CD4-positive, alpha-beta T cell treated with Interleukin-17A for 1 hour (primary cell): ENCODE measurements at regions not wholly inside any gene's neighbourhood (a gene's known extent, or its start where the extent isn't known, plus 50 kb on each side); places are given as distances from the start of the nearest gene placed in this dataset.
"Not testable (repeated sequence)": the region's sequence is repeated elsewhere in the genome, so short reads cannot be mapped to it uniquely, and the experiment has no call there.

Experiments used
- DNase-seq: peaks from one replicate; pipeline ENCODE4 v3.0.0-alpha.2; 2020

DNA sequence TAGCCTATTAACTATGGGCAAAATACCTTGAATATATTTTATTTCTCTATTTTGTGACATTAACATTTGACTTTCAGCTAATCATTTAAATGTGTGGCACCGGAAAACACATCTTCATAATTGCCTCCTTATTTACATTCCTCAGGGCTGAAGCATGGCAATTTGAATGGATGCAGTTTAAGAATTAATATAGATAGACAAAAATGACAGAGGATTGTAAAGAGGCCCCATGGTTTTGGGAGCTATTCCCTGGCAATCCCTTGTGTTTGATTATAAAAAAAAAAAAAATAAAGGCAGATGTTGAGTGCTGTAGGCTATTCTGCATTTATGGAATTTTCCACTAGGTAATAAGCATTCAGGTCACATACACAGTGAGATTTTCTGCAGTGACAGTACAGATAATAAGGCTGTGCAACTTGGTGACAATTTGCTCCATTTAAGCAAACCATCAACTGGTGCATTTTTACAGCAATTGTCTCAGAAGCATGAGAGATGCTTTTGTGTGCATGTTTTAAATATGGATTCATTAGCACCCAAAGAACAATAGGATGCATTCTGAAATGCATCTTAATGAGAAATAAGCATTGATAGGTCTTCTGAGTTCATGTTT, 123.2 kb upstream of the SLC38A4 start:
- DNase-seq = no peak

DNA sequence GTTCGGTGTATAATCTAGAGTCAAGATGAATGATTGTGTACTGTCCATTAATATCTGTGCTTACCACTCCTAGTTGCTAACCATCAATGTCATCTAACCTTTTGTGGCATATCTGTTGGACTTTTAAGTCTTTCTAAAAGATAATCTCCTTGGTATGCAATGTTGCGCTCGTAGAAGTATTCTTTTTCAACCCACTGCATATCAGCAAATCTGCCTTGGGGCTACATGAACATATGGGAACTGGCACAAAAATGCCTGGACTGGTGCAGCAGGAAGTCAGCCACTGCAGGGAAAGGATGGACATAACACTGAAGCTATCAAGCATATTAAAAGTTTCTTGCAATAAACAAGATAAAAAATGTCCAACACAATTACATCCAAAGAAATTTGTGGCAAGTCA, 124.3 kb upstream of the SLC38A4 start:
- DNase-seq = no peak

DNA sequence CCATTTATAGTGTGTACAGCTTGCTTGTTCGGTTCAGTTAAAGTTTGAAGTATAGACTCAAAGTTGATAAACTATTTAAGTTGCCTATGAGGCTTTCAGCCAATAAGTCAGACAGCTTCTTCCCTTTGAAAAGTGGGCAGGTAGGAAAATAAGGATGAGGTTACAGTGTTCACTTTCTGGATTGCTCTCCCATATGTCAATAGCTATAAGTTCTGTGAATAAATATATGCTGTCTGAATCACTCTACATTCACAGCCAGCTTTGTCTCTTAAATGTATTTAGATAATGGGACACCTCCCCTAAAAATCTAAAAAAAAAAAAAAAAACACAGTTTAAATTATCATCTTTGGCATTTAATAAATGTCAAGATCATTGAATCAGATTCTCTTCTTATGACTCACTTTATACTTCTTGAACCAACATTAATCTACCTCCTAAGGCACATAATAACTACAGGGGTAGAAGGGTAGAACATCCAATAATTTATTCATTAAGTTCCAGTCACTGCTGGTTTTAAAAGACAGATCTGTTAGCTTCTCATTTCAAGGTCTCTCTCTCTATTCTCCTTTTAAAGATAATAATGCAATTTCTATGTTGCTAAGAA, 126.4 kb upstream of the PCED1B start:
- DNase-seq = no peak

DNA sequence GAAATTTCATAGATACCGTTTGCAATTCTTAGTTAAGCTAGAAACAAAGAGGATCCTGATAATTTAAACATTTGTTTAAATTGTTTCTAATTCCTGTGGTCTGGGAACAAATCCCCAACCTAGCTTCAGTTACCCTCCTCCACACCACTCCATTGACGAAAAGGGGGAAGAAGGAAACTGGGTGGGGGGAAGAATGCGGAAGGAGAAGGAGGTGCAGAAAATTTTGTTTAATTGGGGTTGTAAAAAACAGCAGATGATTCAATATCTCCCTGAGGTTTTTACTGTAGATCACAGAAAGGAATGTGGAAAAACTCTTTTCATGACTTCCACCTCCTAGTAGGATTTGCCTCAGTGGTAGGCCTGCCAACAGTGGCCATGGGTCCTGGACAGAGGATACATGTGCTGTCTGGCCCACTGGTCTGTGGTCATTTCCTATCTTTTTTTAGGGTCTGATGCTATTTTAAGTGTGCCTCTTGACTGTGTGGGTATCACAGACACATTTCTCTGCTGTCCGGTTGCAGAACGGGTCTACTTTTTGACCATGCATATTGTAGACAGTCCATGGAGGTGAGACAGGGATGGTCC, 122.9 kb upstream of the PCED1B start:
- DNase-seq = no peak

DNA sequence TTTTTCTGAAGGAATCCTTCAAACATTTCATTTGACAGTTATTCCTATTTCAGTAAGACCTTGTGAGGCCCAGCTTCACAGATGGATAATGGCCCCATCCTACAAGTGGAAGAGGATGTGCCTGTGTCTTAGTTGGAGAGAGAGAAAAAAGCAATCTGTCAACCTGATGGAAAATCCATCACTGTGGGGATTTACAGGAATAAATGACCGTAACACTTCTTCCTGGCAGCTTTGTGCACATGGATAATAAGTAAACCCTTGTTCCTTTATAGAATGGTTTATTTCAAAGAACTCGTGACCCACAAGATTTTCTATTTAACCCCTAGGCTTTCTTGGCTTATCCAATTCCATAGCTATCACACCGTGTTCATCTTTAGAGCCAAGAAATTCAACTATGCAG, 121.4 kb upstream of the PCED1B start:
- DNase-seq = no peak

DNA sequence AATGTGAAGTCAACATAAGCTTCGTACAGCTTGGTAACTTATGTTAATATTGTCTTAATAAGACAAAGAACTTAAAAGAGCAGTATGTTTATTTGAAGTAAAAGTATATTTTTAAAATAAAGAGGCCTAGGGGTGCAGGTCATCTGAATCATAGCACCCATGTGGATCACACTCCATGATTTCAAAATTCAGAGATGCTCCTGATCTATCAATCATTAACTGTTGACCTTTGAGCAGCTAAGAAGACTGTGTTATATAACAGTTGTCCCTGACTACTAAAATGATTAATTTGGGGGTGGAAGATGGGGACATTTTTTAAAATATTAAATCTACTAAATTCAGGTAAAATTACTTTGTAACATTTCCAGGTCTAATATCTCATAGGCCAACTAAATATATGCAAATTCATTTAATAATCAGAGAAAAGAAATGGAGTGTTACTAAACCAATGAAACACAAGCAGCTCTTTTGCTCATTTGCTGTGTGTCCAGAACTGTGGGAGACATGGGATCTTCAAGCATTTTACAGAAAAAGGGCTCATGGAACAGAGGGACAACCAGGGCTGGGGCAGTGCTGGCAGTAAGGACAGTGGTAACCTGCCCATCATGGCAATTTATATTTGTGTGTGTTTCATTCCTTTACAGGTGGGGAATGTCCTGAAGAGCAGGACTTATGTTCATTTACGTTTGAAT, 120.7 kb upstream of the PCED1B start:
- DNase-seq = no peak

DNA sequence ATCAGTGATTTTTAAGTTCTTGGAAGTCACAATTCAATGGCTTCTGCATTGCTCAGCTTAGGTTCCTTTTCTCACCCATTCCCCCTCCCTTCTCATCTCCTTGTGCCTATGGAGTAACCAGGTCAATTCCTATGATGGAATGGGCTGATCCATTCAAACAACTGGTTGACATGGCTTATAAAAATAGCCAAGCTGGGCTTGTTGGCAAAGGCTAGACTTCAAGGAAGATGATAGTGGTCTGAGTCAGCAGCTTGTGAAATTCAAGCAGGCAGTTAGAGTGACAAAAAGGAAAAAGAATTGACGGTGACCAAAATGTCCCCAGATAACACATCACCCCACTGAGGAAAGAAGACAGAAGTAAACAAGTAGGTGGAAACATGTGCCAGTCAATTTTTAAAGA, 119.9 kb upstream of the PCED1B start:
- DNase-seq = no peak

DNA sequence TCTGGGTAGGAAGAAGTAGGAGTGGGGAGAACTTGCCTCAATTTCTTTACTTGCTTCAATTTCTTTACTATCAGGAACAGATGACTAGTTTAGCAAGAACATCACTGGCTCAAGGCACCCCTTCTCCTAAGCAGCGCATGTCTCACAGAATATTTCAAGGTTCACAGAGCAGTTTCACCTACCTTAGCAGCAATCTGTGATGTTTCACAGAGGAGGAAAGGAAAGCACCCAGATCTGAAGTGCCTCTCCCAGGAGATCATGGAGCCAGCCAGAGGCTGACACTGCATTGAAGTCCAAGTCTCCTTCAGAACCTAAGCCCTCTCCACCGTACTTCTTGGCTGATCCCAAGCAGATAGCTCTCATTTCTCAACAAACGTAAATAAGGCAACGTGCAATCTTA, 118.7 kb upstream of the PCED1B start:
- DNase-seq = no peak

DNA sequence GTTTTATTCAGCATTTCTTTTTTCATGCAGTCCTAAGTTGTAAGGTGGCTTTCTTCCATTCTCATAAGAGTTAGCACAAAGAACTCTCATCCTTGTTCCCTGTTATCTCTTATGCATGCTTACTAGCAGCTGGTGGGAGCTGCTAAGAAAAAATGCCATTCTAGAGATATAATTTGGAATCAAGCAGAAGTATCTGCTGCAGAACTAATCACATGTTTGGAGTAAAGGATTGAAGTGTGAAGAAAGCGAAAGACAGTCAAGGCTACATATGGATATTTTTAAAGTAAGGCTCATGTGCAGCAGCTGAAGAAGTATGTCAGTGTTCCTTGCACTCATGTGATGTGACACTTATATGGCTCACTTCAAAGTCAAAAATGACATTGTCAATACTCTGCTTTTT, 116.2 kb upstream of the PCED1B start:
- no peak for DNase-seq

DNA sequence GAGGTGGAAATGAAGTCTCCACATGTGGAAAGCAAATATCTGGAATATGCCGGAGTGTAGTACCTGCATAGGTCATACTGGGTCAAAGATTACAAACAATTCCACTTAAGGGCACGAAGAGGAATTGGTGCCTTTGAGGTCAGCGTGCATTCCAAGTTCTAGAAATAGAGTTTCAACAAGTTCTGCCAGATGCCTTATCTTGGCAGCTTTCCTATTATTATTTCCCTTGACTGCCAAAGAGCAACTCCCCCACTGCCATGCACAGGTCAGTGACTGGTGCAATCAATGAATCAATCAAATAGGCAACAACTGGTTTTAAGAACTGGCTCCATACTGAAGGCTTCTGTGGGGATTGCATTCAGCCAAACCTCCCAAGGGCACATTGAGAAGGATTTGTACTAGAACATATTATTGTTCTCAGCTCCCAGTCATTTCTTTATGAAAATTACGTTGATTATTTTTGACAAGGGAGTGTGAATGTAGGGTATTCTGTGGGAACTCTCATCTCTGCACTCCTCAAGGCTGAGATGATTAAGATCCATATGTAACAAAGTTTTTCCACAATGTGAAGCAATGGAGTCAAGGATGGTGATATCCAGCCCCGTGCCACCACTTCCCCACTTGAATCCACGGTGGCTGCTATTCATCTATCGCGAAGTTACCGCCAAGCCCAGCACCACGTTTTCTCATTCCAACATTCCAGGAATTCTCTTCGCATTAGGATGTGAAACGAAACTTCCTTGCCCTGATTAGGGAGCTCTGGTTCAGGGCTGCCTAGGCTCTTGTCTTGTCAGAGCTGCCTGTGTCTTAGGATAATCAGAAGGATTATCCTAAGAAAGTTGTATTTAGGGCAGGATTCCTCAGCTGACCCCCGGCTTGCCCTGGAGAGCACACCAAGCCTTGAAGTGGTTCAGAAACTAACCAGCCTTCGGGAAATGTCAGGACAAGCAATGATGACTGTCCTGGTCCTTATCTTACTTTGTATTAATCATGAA, 115.1 kb upstream of the PCED1B start:
- DNase-seq = no peak

DNA sequence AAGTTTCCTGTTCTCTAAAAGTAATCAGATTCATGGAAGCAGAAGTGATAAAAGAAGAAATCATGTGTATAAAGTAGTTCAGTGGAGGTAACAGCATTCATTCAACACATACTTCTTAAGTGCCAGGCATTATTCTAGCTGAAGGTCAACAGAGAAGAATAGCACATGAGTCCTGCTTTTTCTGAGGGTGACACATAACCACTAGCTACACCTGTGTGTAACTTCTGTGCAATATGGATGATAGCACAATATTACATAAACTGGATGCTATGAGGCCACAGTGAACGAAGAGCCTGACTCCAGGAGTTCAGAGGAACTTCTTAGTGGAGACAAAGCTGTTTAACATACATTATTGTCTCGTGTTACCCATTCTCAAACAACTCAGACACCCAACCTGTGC, 114.3 kb upstream of the PCED1B start:
- no peak for DNase-seq

DNA sequence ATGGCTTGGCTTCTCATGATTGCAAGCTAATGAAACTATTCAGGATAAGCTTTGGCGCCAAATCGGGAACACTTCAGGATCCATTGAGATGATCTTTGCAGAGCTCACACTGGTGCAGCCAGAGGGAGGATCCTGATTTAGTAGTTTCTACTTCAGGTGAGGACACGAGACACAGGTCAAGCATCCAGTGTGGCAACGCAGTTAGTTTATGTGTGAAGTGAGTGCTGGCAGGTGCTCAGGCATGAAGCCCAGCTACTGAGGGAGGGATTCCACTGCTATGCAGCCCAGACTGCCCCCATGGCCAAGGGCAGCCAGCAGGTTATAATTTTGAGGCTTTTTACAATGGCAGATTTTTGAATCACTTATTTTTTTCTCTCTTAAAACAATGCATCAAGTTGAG, 113.5 kb upstream of the PCED1B start:
- DNase-seq = no peak

DNA sequence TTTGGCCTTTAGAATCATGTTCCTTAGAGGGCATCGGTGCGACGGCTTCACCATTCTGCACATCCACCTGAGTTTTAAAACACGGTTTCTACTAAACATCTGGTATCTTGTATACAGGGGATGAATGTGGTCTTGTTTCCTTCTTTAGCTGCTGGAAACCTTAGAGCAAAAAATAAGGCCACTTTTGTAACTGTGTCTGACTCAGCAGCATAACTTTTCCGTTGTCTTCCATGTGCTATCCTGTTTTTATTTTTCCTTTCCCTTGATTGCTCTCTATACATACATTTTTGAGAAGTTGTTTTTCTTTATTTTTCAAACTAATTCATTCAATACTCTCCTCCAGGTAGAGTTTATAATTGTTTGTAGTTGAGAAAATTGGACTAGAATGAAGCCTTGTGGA, 108.8 kb upstream of the PCED1B start:
- no peak for DNase-seq

DNA sequence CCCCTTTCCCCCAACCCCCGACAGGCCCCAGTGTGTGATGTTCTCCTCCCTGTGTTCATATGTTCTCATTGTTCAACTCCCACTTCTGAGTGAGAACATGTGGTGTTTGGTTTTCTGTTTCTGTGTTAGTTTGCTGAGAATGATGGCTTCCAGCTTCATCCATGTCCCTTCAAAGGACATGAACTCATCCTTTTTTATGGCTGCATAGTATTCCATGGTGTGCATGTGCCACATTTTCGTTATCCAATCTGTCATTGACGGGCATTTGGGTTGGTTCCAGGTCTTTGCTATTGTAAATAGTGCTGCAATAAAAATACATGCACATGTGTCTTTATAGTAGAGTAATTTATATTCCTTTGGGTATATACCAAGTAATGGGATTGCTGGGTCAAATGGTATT, 105.5 kb upstream of the PCED1B start:
- DNase-seq = not testable (repeated sequence)

DNA sequence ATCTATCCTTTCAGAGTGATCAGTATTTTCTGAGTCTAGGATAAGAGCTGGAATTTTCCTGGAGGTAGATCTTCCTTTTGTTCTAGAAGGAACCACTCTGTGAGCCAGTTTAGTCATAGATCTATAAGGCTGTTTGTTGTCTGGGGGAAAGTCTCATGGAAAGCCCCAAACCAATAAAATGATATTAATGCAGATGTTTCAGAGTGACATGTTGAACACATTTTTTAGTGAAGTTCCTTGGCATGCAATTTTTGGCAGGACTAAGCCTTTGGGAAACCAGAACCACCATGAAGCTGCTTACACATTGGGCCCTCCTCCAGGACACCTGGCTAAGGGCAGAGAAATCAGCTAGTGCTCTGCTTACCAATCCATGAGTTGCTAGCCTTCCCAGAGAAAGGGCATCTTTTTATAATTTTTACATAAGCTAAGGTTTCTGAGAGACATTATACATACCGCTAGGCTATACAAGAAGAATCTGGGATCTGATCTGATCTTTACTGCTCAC, 101.5 kb upstream of the PCED1B start:
- DNase-seq = no peak

DNA sequence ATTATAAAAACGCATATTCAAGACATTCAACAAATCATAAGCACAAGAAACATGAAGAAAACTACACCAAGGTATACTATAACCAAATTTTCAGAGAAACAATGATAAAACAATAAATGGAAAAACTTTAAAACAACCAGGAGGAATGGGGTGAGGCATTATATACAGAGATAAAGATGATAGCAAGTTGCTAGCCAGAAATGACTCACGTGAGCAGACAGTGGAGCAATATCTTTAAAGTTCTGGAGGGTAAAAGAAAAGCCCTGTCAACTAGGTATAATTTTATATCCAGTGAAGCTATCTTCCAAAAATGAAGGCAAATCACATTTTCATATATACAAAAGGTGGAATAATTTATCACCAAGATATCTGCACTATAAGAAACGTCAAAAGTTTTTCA, 97.8 kb upstream of the PCED1B start:
- no peak for DNase-seq

DNA sequence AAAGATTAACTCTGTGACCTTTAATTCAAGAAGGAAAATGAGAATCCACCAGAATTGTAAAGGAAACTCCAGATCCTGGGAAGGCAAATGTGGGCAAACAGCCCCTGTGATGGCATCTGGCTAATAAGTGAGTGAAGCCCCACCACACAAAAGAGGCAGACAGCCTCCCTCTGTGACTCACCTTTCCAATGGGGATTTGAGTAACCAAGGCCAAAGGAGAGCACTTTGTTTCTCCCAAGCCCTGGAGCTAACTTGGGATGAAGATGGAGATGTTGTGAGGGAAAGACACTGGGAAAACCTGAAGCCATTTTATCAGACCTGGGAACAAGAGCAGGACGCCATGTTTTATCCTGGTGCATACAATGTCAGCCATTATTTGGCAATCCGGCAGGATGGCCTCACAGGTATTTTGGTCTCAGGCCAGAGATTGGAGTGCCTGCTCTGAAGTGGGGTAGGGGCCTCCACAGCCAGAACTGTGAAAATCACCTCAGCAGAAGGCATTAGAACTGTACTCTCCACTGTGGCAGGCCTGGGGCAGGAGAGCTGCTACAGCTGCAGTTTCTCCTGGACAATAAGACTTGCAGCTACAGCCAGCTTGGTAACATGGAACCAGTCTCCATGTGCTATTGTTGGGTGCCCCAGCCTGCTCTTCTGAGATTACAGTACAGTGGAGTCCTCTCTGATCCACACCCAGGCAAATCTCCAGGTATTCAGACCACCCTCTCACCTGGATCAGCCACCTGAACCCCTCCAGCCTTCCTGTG, 96.6 kb upstream of the PCED1B start:
- no peak for DNase-seq

DNA sequence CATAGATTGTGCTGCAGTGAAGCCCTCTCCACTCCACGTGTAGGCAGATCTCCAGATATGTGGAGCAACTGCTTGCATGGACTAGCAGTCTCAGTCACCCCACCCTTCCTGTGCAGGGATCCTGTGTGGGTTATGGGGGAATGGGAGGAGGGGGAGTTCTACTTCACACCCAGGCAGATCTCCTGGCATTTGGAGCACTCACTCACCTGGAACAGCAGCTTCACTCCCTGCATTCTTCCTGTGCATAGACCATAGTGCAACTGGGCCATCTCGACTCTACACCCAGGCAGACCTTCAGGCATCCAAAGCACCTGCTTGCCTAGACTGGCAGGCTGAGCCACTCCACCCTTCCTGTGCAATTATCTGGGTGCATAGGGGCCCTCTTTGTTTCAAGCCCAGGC, 96.0 kb upstream of the PCED1B start:
- no peak for DNase-seq

DNA sequence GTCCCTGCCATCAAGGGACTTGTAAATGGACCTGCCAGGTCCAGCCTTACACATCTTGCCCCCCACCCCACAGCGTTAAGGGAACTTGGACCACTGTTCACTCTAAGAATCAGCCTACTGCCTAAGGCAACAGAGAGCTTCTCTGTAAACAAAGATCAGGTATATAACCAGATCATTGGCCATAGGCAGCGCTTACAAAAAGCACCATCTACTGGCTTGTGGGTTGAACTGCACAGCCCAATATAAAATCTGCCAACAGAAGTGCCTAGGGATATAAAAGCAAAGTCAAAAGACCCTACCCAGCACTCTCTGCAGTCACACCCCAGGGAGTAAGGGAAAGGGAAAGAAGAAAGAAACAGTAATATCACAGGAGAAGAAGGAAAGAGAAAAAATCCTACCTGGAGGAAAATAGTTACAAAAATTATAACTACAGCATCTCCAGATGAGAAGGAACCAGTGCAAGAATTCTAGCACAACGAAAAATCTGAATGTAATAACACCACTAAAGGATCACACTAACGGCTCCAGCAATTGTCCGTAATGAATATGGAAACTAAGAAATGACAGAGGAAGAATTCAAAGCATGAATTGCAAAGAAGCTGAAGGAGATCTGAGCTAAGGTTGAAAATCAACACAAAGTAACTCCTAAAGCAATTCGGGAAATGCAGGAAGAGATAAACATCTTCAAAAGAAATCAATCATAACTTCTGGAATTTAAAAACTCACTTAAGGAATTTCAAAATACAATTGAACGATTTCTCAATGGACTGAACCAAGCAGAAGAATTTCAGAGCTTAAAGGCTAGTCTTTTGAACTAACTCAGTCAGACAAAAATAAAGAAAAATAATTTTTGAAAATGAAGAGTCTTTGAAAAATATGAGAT, 95.2 kb upstream of the PCED1B start:
- peak; percentile 54 for DNase-seq

DNA sequence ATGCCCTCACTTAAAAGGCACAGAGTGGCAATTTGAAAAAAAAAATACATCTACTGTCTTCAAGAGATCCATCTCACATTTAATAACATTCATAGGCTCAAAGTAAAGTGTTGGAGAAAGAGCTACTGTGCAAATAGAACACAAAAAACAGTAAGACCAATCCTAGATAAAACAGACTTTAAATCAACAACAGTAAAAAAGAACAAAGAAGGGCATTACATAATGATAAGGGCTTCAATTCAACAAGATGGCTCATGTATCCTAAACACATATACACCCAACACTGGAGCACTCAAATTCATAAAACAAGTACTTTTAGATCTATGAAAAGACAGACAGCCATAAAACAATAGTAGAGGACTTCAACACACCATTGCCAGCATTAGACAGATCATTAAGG, 93.6 kb upstream of the PCED1B start:
- no peak for DNase-seq

DNA sequence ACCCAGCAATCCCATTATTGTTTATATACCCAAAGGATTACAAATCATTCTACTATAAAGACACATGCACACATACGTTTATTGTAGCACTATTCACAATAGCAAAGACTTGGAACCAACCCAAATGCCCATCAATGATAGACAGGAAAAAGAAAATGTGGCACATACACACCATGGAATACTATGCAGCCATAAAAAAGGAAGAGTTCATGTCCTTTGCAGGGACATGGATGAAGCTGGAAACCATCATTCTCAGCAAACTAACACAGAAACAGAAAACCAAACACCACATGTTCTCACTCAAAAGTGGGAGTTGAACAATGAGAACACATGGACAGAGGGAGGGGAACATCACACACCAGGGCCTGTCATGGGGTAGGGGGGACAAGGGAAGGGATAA, 91.3 kb upstream of the PCED1B start:
- DNase-seq = not testable (repeated sequence)
